GM18508 (cell line): ENCODE measurements at regions not wholly inside any gene's neighbourhood (a gene's known extent, or its start where the extent isn't known, plus 50 kb on each side); places are given as distances from the start of the nearest gene placed in this dataset.

ENCODE experiments used
- ATAC-seq: cut with Tn5 transposase; IDR thresholded peaks from one replicate; pipeline ENCODE4 v1.9.1; 2021; ENCODE audit warnings: moderate number of reproducible peaks; ENCODE audit not compliant: insufficient read depth, unreplicated experiment

DNA sequence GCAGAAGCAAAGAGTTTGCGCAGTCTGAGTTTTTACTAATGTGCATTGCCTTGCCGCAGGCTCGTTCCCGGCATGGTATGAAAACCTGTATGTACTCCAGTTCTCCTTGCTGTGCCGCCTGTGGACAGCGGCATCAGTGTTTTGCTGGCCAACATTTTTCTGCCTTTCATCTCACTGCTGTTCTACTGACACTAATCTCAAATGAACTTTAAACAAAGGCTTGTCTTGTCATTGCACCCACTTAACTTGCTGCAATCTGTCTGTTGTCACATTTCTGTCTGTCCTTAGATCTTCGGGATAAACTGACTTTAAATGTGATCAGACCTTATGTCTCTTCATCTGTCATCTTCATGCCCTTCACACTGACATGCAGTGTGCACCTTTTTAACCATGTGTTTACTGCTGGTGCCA, 71.7 kb upstream of the ZNRF2 start:
- ATAC-seq: no peak

- no peak for ATAC-seq
Observed at GRCh38 chr7:30213637-30214036, 70.8 kb upstream of the ZNRF2 start.

DNA sequence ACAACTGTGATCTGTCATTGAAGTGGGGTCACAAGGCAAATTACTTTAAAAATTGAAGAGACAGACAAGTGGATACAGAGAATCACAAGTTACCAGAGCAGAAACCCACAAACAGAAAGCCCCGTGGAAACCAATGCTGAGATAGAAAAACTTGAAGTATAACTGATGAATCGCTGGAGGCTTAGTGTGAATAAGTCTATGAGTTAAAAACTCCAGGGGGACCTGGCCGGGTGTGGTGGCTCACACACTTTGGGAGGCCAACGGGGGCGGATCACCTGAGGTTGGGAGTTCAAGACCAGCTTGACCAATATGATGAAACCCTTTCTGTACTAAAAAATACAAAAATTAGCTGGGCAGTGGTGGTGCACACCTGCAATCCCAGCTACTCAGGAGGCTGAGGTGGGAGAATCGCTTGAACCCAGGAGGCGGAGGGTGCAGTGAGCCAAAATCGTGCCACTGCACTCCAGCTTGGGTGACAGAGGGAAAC, 69.7 kb upstream of the ZNRF2 start:
- ATAC-seq: peak; percentile 64

- ATAC-seq: no peak
Observed at GRCh38 chr7:30221764-30222163, 62.6 kb upstream of the ZNRF2 start.

DNA sequence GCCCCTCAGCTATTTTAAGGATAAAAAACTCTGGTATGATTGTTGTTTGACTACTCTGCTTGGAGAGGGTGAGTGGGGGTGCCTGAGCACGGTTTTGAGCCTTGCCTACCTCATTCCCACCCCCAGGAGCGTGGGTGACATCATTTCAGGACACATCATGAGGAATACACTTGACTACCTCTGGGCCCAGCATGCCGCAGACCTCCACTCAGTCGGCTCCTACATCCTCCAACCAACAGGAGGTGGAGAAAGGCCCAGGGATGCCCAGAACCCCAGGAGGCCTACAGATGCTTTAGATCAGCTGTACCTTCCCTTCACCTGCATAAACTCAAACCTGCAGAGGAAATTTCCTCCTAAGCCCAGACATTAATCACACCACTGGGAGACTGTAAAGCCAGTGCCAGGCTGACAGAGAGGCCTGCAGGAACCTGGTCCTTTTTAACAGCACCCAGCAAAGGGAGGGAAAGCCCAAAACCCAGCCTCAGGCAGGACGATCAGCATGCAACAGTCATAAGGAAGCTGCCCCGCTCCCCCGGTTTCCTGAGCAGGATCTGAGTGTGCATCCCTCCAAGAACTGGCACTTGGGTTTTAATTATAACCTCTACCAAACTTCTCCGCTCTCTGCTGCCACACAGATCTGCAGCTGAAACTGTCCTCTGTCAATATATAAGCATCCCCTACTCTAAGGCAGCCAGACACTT, 61.7 kb upstream of the ZNRF2 start:
- ATAC-seq: no peak

DNA sequence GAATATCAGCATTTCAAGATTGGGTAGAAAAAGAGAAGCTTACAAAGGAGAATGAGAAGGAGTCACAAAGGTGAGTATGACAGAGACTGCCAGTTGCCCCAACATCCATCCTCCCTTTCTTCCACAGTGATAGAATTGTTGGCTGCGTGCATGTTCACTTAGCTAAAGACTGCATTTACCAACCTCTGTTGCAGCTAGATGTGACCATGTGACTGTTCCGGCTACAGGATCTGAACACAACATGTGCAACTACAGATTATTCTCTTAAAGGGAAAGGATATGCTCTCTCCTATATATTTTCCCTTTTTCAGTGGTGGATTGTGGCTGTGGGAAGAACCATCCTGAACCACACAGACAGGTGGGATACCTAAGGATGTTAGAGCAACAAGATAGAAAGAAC, 60.5 kb upstream of the ZNRF2 start:
- no peak for ATAC-seq

- ATAC-seq: no peak
Observed at GRCh38 chr7:30224511-30225062, 59.8 kb upstream of the ZNRF2 start.

- peak; percentile 68 for ATAC-seq
Observed at GRCh38 chr7:30225863-30226613, 58.4 kb upstream of the ZNRF2 start.

DNA sequence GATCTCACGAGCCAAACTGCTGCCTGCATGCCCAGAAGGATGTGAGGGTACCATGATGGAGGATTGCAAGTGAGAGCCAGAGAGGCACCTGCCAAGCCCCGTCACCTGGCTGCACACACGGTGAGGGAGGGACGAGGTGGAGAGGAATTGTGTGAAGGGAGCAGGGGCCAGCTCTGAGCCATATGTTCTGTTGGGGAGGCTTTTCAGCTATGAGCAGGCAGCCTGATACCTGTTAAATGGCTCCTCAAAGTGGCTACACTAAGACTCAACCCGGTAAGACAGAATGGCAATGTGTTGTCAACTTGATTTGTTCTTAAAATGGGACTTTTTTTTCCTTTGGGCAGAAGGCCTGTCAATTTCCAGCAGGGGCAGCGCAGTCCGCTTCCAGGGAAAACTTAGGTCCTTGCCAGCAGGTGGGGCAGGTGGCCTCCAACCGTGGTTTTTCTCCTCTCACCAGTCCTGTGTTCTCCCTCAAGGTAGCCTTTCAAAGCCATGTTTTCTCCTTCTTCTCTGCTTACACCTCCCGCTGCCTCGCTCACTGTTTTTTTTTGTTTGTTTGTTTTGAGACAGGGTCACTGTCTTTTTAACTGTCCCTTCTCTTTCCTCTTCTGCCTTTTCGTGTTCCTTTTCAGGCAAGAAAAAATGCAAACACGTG, 57.7 kb upstream of the ZNRF2 start:
- no peak for ATAC-seq

- no peak for ATAC-seq
Observed at GRCh38 chr7:30231271-30231670, 53.1 kb upstream of the ZNRF2 start.

DNA sequence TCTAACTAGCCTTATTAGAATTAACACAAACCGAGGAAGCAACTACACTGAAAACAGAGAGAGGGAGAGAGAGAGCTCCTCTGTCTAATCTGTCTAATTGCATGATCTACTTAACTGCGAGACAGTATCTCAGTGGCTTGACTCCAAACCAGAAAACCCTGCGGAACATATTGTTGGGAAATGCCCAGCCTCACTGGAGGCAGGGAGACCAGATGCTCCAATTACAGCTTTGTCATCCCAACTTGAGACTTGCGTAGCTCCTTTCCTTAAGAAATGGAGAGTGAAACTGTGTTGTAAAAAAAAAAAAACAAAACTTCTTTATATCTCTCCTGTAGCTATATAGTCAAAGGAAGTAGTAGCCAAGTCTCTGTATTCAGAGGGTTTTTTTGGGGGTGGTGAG, 52.0 kb upstream of the ZNRF2 start:
- no peak for ATAC-seq
